NCI-H128 (cell line): ENCODE measurements at regions not wholly inside any gene's neighbourhood (a gene's known extent, or its start where the extent isn't known, plus 50 kb on each side); places are given as distances from the start of the nearest gene placed in this dataset.
"Not testable (repeated sequence)": the region's sequence is repeated elsewhere in the genome, so short reads cannot be mapped to it uniquely, and the experiment has no call there.

ENCODE experiments used
- DNase-seq: peaks from one replicate; lab custom pipeline; 2025; ENCODE audit not compliant: unreplicated experiment; lab: John Stamatoyannopoulos, UW

GRCh38 chr18:60020107-60020925 lies 120.5 kb downstream of the PMAIP1 start:
- no peak for DNase-seq

- no peak for DNase-seq
Observed at GRCh38 chr18:60019463-60019840, 119.7 kb downstream of the PMAIP1 start.

GRCh38 chr18:60018618-60019462 lies 119.0 kb downstream of the PMAIP1 start:
- DNase-seq, result no peak

GRCh38 chr18:60018134-60018533 lies 118.3 kb downstream of the PMAIP1 start:
- peak; percentile 92 for DNase-seq

- no peak for DNase-seq
Observed at GRCh38 chr18:60017371-60017770, 117.6 kb downstream of the PMAIP1 start.

- DNase-seq, result not testable (repeated sequence)
Observed at GRCh38 chr18:60015826-60016225, 116.0 kb downstream of the PMAIP1 start.

GRCh38 chr18:60013148-60013547 lies 113.4 kb downstream of the PMAIP1 start:
- not testable (repeated sequence) for DNase-seq

- DNase-seq, result no peak
Observed at GRCh38 chr18:60010984-60011383, 111.2 kb downstream of the PMAIP1 start.

GRCh38 chr18:60010513-60010912 lies 110.7 kb downstream of the PMAIP1 start:
- DNase-seq, result no peak

GRCh38 chr18:60007661-60008060 lies 107.9 kb downstream of the PMAIP1 start:
- no peak for DNase-seq

- DNase-seq, result no peak
Observed at GRCh38 chr18:60003610-60004185, 103.9 kb downstream of the PMAIP1 start.

GRCh38 chr18:59996370-59996966 lies 96.7 kb downstream of the PMAIP1 start:
- DNase-seq, result no peak

- DNase-seq, result no peak
Observed at GRCh38 chr18:59994357-59994756, 94.6 kb downstream of the PMAIP1 start.

GRCh38 chr18:59993560-59993959 lies 93.8 kb downstream of the PMAIP1 start:
- no peak for DNase-seq

GRCh38 chr18:59990121-59990823 lies 90.5 kb downstream of the PMAIP1 start:
- DNase-seq, result no peak

- DNase-seq, result peak; percentile 22
Observed at GRCh38 chr18:59988098-59988706, 88.4 kb downstream of the PMAIP1 start.

- DNase-seq, result no peak
Observed at GRCh38 chr18:59987102-59987501, 87.3 kb downstream of the PMAIP1 start.

- DNase-seq, result no peak
Observed at GRCh38 chr18:59986139-59986538, 86.3 kb downstream of the PMAIP1 start.

- no peak for DNase-seq
Observed at GRCh38 chr18:59985289-59985688, 85.5 kb downstream of the PMAIP1 start.

- no peak for DNase-seq
Observed at GRCh38 chr18:59983506-59983905, 83.7 kb downstream of the PMAIP1 start.
